Kidney (tissue), 13 donors: ENCODE measurements at regions not wholly inside any gene's neighbourhood (a gene's known extent, or its start where the extent isn't known, plus 50 kb on each side); places are given as distances from the start of the nearest gene placed in this dataset.

Source experiments
- DNase-seq, 5 donors: peaks; one replicate each; pipeline ENCODE4 v3.0.0-alpha.2; 2013 to 2020
- FAIRE-seq: peaks from 2 replicates; lab custom pipeline; 2012; peaks lifted over from hg19 to GRCh38; lab: Jason Lieb, UNC
- H3K27ac ChIP-seq, 2 donors: one replicate each; pipeline ENCODE4 v1.7.0; 2013; ENCODE audit warnings: low read depth in 2 of 2, low read length in 2 of 2, inconsistent platforms in 1 of 2
- H3K27me3 ChIP-seq: one replicate; pipeline ENCODE4 v1.7.1; 2013; ENCODE audit warnings: low read length, inconsistent platforms; ENCODE audit not compliant: control insufficient read depth, insufficient read depth
- H3K36me3 ChIP-seq, 3 donors: one replicate each; pipeline versions ENCODE4 v1.7.0 to v1.7.1; 2013; ENCODE audit warnings: low read length in 3 of 3, control low read depth in 1 of 3, inconsistent platforms in 1 of 3; ENCODE audit not compliant: insufficient read depth in 3 of 3, control insufficient read depth in 2 of 3
- H3K4me1 ChIP-seq, 3 donors: one replicate each; pipeline versions ENCODE4 v1.7.0 to v1.7.1; 2013; ENCODE audit warnings: low read length in 3 of 3, inconsistent platforms in 1 of 3, low read depth in 1 of 3; ENCODE audit not compliant: control insufficient read depth in 2 of 3, insufficient read depth in 2 of 3
- H3K4me3 ChIP-seq, 3 donors: one replicate each; pipeline versions ENCODE4 v1.7.0 to v1.8.1; 2013; ENCODE audit warnings: low read length in 3 of 3, control low read depth in 1 of 3, inconsistent platforms in 1 of 3
- H3K9ac ChIP-seq, 3 donors: one replicate each; pipeline versions ENCODE4 v1.7.0 to v1.7.1; 2013; ENCODE audit warnings: low read length in 3 of 3, control low read depth in 1 of 3, inconsistent platforms in 1 of 3
- H3K9me3 ChIP-seq, 3 donors: one replicate each; pipeline versions ENCODE4 v1.7.0 to v1.7.1; 2013; ENCODE audit warnings: low read length in 3 of 3, control low read depth in 1 of 3, inconsistent platforms in 1 of 3; ENCODE audit not compliant: control insufficient read depth in 2 of 3, insufficient read depth in 1 of 3
- CTCF ChIP-seq: IDR thresholded peaks from 3 replicates; pipeline ENCODE4 v1.5.1; 2012; ENCODE audit warnings: mild to moderate bottlenecking, moderate library complexity, borderline replicate concordance; ENCODE audit not compliant: insufficient read depth; ENCODE audit errors: extremely low read depth
- intact Hi-C: fragments of 100-400 bp; cut with DNase I; formaldehyde crosslinking; loops from one replicate; pipeline ENCODE4 v1.11.1; 2022
- donor health status: control.
- donor health status: control.
- donor health status: control.
- donor health status: control.
- donor health status: control.
- donor health status: DM: yes; HTN: yes; CAD: no.
- donor health status: Normal renal cell carcinoma (clear cell type).

GRCh38 chr18:78895207-78896001 lies 84.2 kb upstream of the SALL3 start:
- Histone ChIP-seq H3K4me1 (peaks cover 0 to 5% (median 0%) of the 10 kb centered on the region in 3 donors), H3K4me3 (no peak overlapping the region)
- intact Hi-C loops: no loop called here

GRCh38 chr18:78896111-78896905 lies 83.3 kb upstream of the SALL3 start:
- Histone ChIP-seq H3K9me3 (peaks cover 0 to 2% (median 0%) of the 10 kb centered on the region in 3 donors), H3K4me3 (no peak overlapping the region), H3K27me3 (no peaks in the 10 kb centered on the region), H3K27ac (no peak overlapping the region), H3K4me1 (peaks cover 0 to 5% (median 0%) of the 10 kb centered on the region in 3 donors), H3K36me3 (no peaks in the 10 kb centered on the region), H3K9ac (no peak overlapping the region)
- intact Hi-C loops: no loop called here
- FAIRE-seq: no peak
- no peak for DNase-seq
- no peak for TF ChIP-seq CTCF

More at GRCh38 chr18:78895207-78896001, 84.2 kb upstream of the SALL3 start:
- Histone ChIP-seq H3K27me3 (no peaks in the 10 kb centered on the region), H3K36me3 (no peaks in the 10 kb centered on the region), H3K9me3 (peaks cover 0 to 2% (median 0%) of the 10 kb centered on the region in 3 donors), H3K27ac (no peak overlapping the region), H3K9ac (no peak overlapping the region)
- DNase-seq: no peak
- no peak for TF ChIP-seq CTCF
- no peak for FAIRE-seq

GRCh38 chr18:78898066-78898465 lies 81.6 kb upstream of the SALL3 start:
- DNase-seq (no peak), FAIRE-seq (no peak)
- Histone ChIP-seq H3K9ac (no peak overlapping the region), H3K27me3 (no peaks in the 10 kb centered on the region), H3K4me1 (peaks cover 0 to 5% (median 0%) of the 10 kb centered on the region in 3 donors), H3K9me3 (peaks cover 0 to 2% (median 0%) of the 10 kb centered on the region in 3 donors), H3K4me3 (no peak overlapping the region), H3K27ac (no peak overlapping the region), H3K36me3 (no peaks in the 10 kb centered on the region)
- intact Hi-C loops: no loop called here
- TF ChIP-seq CTCF: no peak
